Thyroid gland (tissue), 4 donors: ENCODE measurements at regions not wholly inside any gene's neighbourhood (a gene's known extent, or its start where the extent isn't known, plus 50 kb on each side); places are given as distances from the start of the nearest gene placed in this dataset.

ENCODE experiments used
- POLR2A ChIP-seq, 2 donors: fragments of 450-650 bp; IDR thresholded peaks; one replicate each; pipeline ENCODE4 v1.6.1; 2017; ENCODE audit warnings: antibody characterized with exemption in 2 of 2, mild to moderate bottlenecking in 2 of 2, moderate library complexity in 1 of 2
- TF ChIP-seq, protein P1 (sequence below), 6 experiments: fragments of 200-600 bp in 3 of 6; fragments of 450-650 bp in 3 of 6; sonication (generic) in 3 of 6; IDR thresholded peaks; one replicate each; pipeline ENCODE4 v1.5.1; 2016 to 2019; ENCODE audit warnings: antibody characterized with exemption in 6 of 6, mild to moderate bottlenecking in 2 of 6, inconsistent platforms in 1 of 6, moderate library complexity in 1 of 6

- TF ChIP-seq POLR2A (IDR thresholded peaks at IDR 0.05), result no peak
- TF ChIP-seq, protein P1, sequence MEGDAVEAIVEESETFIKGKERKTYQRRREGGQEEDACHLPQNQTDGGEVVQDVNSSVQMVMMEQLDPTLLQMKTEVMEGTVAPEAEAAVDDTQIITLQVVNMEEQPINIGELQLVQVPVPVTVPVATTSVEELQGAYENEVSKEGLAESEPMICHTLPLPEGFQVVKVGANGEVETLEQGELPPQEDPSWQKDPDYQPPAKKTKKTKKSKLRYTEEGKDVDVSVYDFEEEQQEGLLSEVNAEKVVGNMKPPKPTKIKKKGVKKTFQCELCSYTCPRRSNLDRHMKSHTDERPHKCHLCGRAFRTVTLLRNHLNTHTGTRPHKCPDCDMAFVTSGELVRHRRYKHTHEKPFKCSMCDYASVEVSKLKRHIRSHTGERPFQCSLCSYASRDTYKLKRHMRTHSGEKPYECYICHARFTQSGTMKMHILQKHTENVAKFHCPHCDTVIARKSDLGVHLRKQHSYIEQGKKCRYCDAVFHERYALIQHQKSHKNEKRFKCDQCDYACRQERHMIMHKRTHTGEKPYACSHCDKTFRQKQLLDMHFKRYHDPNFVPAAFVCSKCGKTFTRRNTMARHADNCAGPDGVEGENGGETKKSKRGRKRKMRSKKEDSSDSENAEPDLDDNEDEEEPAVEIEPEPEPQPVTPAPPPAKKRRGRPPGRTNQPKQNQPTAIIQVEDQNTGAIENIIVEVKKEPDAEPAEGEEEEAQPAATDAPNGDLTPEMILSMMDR (IDR thresholded peaks at IDR 0.05), result no peak
Observed at GRCh38 chr1:81050390-81050789, 750.3 kb upstream of the ADGRL2 start.
